Effector memory CD4-positive, alpha-beta T cell (primary cell): ENCODE measurements at regions not wholly inside any gene's neighbourhood (a gene's known extent, or its start where the extent isn't known, plus 50 kb on each side); places are given as distances from the start of the nearest gene placed in this dataset.
"Not testable (repeated sequence)": the region's sequence is repeated elsewhere in the genome, so short reads cannot be mapped to it uniquely, and the experiment has no call there.

ENCODE experiments used
- DNase-seq, 3 donors: peaks; one replicate each; pipeline ENCODE4 v3.0.0-alpha.2; 2020
- H3K27ac ChIP-seq: 2 replicates; pipeline ENCODE4 v1.7.0; 2013; ENCODE audit warnings: mild to moderate bottlenecking, low read length, moderate library complexity; ENCODE audit not compliant: insufficient read depth, poor library complexity, severe bottlenecking
- H3K27me3 ChIP-seq: replicated peaks from 2 replicates; pipeline ENCODE4 v1.7.0; 2013; ENCODE audit warnings: mild to moderate bottlenecking, low read length; ENCODE audit not compliant: insufficient read depth, control insufficient read depth, poor library complexity, severe bottlenecking
- H3K36me3 ChIP-seq: 2 replicates; pipeline ENCODE4 v1.7.0; 2013; ENCODE audit warnings: mild to moderate bottlenecking, low read length, moderate library complexity; ENCODE audit not compliant: control insufficient read depth, insufficient read depth
- H3K4me1 ChIP-seq: 2 replicates; pipeline ENCODE4 v1.7.0; 2013; ENCODE audit warnings: low read length, mild to moderate bottlenecking; ENCODE audit not compliant: control insufficient read depth, insufficient read depth, poor library complexity, severe bottlenecking
- H3K4me3 ChIP-seq: 2 replicates; pipeline ENCODE4 v1.7.0; 2013; ENCODE audit warnings: low read length, low read depth, mild to moderate bottlenecking; ENCODE audit not compliant: insufficient read depth, poor library complexity, severe bottlenecking
- H3K9me3 ChIP-seq: 2 replicates; pipeline ENCODE4 v1.7.0; 2013; ENCODE audit warnings: mild to moderate bottlenecking, low read length, moderate library complexity; ENCODE audit not compliant: control insufficient read depth

DNA sequence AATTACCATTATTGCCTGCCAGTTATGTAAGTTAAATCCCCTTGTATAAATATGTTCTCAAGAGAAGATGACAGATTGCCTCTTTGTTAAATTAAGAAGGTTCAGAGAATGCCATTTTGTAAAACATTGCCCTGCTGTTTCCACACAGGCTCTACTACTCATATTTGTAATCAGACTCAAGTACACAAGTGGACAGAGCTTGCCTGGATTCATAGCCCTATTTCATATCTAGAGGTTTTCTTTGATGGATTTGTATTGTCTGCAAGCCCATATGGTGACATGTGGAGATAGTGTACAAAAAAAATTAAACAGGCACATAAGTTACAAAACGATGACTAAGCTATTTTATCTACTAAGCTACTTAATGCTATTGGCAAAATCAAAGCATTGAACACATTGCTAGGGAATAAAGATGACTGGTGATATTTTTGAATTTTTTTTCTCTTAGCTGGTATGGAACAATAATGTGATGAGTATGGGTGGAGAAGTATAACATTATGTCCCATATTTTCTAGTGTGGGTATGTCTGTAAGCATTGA lies 1286.6 kb upstream of the ALCAM start:
- Histone ChIP-seq H3K4me1 (no peaks in the 10 kb centered on the region), H3K9me3 (no peaks in the 10 kb centered on the region), H3K27me3 (no peaks in the 10 kb centered on the region), H3K4me3 (no peak overlapping the region), H3K27ac (no peak overlapping the region), H3K36me3 (no peaks in the 10 kb centered on the region)
- no peak for DNase-seq

- Histone ChIP-seq H3K4me3 (no peak overlapping the region), H3K27ac (no peak overlapping the region), H3K36me3 (no peaks in the 10 kb centered on the region), H3K9me3 (peaks cover 4% of the 10 kb centered on the region), H3K4me1 (no peaks in the 10 kb centered on the region), H3K27me3 (no peaks in the 10 kb centered on the region)
- DNase-seq = no peak
These were observed 1278.0 kb upstream of the ALCAM start for GRCh38 chr3:104088738-104089137.

GRCh38 chr3:104089987-104090386 lies 1276.7 kb upstream of the ALCAM start:
- H3K4me1 ChIP-seq, H3K27me3 ChIP-seq, H3K27ac ChIP-seq, H3K9me3 ChIP-seq, H3K36me3 ChIP-seq, DNase-seq, H3K4me3 ChIP-seq: not testable (repeated sequence)

DNA sequence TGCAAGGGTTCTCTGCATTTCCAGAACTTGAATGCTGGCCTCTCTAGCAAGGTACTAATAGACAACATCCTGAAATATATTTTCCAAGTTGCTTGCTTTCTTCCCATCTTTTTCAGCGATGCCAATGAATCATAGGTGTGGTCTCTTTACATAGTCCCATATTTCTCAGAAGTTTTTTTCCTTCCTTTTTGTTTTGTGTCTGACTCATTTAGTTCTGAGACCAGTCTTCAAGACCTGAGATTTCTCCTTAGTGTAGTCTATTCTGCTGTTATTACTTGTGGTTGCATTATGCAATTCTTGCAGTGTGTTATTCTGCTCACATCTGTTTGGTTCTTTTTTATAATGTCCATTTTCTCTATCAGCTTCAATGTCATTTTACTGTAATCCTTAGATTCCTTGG lies 1265.0 kb upstream of the ALCAM start:
- Histone ChIP-seq H3K9me3 (no peaks in the 10 kb centered on the region), H3K4me3 (no peak overlapping the region), H3K27ac (no peak overlapping the region), H3K27me3 (no peaks in the 10 kb centered on the region), H3K4me1 (no peaks in the 10 kb centered on the region), H3K36me3 (no peaks in the 10 kb centered on the region)
- DNase-seq = no peak

- Histone ChIP-seq H3K4me3 (no peak overlapping the region), H3K4me1 (no peaks in the 10 kb centered on the region), H3K9me3 (no peaks in the 10 kb centered on the region), H3K27ac (no peak overlapping the region), H3K27me3 (no peaks in the 10 kb centered on the region), H3K36me3 (no peaks in the 10 kb centered on the region)
- no peak for DNase-seq
These were observed 1264.3 kb upstream of the ALCAM start for GRCh38 chr3:104102386-104102785.

DNA sequence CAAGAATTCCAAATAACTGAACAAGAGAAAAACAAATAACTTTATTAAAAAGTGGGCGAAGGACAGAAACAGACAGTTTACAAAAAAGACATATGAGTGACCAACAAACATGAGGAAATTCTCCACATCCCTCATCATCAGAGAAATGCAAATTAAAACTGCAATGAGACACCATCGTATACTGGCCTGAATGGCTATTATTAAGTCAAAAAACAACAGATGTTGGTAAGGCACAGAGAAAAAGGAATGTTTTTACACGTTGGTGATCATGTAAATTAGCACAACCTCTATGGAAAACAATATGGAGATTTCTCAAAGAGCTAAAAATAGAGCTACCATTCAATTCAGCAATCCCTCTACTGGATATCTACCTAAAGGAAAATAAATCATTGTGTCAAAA lies 1260.4 kb upstream of the ALCAM start:
- no peak for DNase-seq
- no peaks in the 10 kb centered on the region for H3K27me3 ChIP-seq
- H3K27ac ChIP-seq = no peak overlapping the region
- H3K4me3 ChIP-seq = no peak overlapping the region
- no peaks in the 10 kb centered on the region for H3K9me3 ChIP-seq
- no peaks in the 10 kb centered on the region for H3K36me3 ChIP-seq
- no peaks in the 10 kb centered on the region for H3K4me1 ChIP-seq

DNA sequence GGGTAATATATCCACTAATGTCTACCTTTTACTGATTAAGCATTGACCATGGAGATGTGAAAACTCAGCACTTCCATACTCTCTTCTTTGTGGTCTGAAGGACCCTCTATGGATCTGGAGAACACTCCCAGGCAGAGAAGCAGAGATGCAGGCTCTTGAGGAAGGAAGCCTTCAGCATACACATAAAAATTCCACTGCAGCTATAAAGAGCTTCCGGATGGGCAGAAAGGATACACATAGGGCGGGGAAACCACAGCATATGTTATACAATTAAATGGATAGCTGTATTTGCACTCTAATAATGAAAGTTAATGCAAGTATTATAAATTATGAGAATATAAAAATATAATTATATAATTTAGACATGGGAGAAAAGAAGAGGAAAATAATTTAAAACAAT lies 1258.2 kb upstream of the ALCAM start:
- Histone ChIP-seq H3K9me3 (no peaks in the 10 kb centered on the region), H3K4me3 (no peak overlapping the region), H3K4me1 (no peaks in the 10 kb centered on the region), H3K36me3 (no peaks in the 10 kb centered on the region), H3K27ac (no peak overlapping the region), H3K27me3 (no peaks in the 10 kb centered on the region)
- no peak for DNase-seq

DNA sequence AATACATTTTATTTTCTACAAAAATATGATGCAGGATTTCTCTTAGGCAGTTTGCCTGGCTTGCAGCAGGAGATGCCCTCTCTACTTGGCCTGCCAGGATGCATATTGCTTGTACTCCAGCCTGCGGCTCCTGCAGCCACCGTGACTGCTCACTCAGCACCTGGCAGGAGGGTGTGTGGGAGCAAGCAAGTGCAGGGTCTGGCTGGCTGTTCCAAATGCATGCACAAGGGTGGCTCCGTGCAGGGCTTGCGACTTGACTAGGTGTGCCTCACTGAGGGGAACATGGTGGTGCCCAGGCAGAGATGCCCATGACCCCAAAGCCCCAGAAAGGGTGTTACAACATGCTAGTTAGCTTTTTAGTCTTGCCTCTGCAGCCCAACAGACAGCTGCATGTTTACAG lies 1240.2 kb upstream of the ALCAM start:
- Histone ChIP-seq H3K27me3 (no peaks in the 10 kb centered on the region), H3K9me3 (no peaks in the 10 kb centered on the region), H3K36me3 (no peaks in the 10 kb centered on the region), H3K4me3 (no peak overlapping the region), H3K4me1 (no peaks in the 10 kb centered on the region), H3K27ac (no peak overlapping the region)
- no peak for DNase-seq

DNA sequence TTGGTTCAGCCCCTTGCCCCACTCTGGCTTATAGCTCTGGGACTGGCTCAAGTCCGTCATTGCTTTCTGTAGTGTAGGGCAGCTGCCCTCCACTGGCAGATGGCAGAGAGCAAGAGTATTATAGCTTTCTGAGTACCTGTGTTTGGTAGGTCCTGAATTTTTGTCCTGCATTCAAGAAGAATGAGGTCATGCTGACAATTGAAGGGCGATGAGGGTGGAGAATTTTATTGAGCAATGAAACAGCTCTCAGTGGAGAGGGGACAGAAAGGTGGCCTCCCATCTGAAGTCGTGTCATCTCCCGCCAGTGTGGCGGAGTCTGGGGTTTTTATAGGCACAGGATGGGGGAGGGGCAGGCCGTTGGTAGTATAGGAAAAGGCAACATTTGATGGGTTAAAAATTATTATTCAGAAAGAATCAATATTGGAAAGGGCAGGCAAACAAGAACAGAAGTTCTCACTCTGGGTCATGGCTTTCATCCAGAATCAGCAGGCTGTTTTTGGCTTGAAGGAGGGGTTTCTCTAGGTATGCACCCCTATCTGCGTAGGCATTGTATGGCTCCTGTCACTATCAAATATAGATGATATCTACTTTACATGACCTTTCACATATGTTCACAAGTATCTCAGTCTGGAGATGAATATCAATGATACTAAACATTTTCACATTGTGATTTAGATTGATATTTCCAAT lies 1239.7 kb upstream of the ALCAM start:
- no peak overlapping the region for H3K27ac ChIP-seq
- no peak for DNase-seq
- no peak overlapping the region for H3K4me3 ChIP-seq
- H3K9me3 ChIP-seq = no peaks in the 10 kb centered on the region
- H3K27me3 ChIP-seq = no peaks in the 10 kb centered on the region
- no peaks in the 10 kb centered on the region for H3K4me1 ChIP-seq
- no peaks in the 10 kb centered on the region for H3K36me3 ChIP-seq

DNA sequence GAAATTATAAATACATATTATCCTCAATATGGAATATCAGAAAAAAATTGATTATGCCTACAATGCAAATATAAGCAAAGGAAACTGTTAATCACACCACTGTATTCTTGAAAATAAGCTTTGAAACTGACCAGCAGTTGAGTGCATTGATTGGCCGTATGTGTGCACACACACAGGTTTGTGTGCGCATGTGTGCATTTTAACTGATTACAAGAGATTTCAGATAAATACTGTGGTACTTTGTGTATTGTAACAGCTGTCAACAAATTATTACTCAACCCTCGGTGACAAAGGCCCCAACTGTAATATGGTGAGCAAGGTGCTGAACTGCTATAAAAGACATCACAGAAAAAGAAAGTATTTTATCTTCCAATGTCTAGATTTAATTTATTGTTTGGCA lies 1238.9 kb upstream of the ALCAM start:
- Histone ChIP-seq H3K27me3 (no peaks in the 10 kb centered on the region), H3K27ac (no peak overlapping the region), H3K4me3 (no peak overlapping the region), H3K36me3 (no peaks in the 10 kb centered on the region), H3K4me1 (no peaks in the 10 kb centered on the region), H3K9me3 (no peaks in the 10 kb centered on the region)
- no peak for DNase-seq
